ENCODE measurements at regions not wholly inside any gene's neighbourhood (a gene's known extent, or its start where the extent isn't known, plus 50 kb on each side); places are given as distances from the start of the nearest gene placed in this dataset.
"Not testable (repeated sequence)": the region's sequence is repeated elsewhere in the genome, so short reads cannot be mapped to it uniquely, and the experiment has no call there.

GRCh38 chr21:8834264-8834663 is 1687.1 kb upstream of the TPTE start:
- not testable (repeated sequence) for TF ChIP-seq CTCF (IDR thresholded peaks at IDR 0.05); POLR2AphosphoS5 (IDR thresholded peaks at IDR 0.05; ENCODE audit: insufficient read depth in 1 of 2, low read depth in 1 of 2); POLR2A (IDR thresholded peaks at IDR 0.05)
